ENCODE measurements at regions not wholly inside any gene's neighbourhood (a gene's known extent, or its start where the extent isn't known, plus 50 kb on each side); places are given as distances from the start of the nearest gene placed in this dataset.

DNA sequence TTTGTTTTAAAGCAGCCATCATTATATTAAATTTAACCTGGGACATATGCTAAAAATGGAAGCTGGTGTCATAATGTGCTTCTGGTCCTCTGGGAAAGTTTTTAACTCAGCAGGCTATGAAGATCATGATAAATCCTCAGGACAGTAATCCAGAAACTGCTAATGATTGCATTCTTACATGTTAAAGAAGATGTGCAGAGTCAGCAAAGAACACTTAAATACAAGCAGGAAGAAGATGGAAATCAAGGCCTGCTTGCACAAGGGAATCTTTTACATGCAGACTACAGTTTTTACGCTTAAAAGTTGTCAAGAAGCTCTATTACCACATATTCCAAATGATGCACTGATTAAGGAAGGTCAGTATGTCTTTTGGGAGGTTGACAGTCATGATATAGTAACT is 246.0 kb upstream of the PTPRD start:
- no peaks in the 10 kb centered on the region for H3K9me3 ChIP-seq (replicated peaks in 1 of 3)
- WGBS, 4 donors, result 64 to 77% (median 71%) methylated on average over 1 of the region's 1 CpG
- intact Hi-C loops (cut with DNase I), result no loop called here
- no peak for DNase-seq
- no peaks in the 10 kb centered on the region for H3K27me3 ChIP-seq
- no peaks in the 10 kb centered on the region for H3K36me3 ChIP-seq (replicated peaks in 1 of 2)
- TF ChIP-seq, protein P1, sequence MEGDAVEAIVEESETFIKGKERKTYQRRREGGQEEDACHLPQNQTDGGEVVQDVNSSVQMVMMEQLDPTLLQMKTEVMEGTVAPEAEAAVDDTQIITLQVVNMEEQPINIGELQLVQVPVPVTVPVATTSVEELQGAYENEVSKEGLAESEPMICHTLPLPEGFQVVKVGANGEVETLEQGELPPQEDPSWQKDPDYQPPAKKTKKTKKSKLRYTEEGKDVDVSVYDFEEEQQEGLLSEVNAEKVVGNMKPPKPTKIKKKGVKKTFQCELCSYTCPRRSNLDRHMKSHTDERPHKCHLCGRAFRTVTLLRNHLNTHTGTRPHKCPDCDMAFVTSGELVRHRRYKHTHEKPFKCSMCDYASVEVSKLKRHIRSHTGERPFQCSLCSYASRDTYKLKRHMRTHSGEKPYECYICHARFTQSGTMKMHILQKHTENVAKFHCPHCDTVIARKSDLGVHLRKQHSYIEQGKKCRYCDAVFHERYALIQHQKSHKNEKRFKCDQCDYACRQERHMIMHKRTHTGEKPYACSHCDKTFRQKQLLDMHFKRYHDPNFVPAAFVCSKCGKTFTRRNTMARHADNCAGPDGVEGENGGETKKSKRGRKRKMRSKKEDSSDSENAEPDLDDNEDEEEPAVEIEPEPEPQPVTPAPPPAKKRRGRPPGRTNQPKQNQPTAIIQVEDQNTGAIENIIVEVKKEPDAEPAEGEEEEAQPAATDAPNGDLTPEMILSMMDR (IDR thresholded peaks at IDR 0.05), result no peak
- no peak for TF ChIP-seq POLR2A (IDR thresholded peaks at IDR 0.05)
- no peak overlapping the region for H3K27ac ChIP-seq
- H3K4me3 ChIP-seq, result no peak overlapping the region
- no peaks in the 10 kb centered on the region for H3K4me1 ChIP-seq (replicated peaks in 1 of 2)

DNA sequence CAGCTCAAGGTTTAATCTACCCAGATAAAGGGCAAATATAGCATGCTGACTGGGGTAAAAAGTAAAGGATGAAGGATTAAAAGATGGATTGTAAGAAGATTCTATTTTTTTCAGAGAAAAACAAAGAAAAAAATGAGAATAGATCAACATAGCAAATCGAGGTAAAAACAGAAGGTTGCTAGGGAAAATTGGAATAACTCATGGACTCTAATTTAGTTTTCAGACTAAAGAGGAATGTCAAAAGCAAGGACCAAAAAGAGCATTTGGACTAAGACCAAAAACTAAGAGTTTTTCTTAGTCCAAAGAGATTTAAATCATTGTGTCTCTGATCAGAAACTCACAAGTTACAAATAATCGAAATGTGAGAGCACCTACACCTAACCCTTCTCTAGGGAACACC is 250.7 kb upstream of the PTPRD start:
- Histone ChIP-seq H3K4me3 (no peak overlapping the region), H3K27me3 (no peaks in the 10 kb centered on the region), H3K27ac (no peak overlapping the region), H3K9me3 (replicated peaks in 1 of 3) (no peaks in the 10 kb centered on the region), H3K36me3 (replicated peaks in 1 of 2) (no peaks in the 10 kb centered on the region), H3K4me1 (replicated peaks in 1 of 2) (no peaks in the 10 kb centered on the region)
- WGBS, 4 donors, result 58 to 70% (median 60%) methylated on average over 2 of the region's 2 CpGs
- TF ChIP-seq, protein P1 (IDR thresholded peaks at IDR 0.05), result no peak
- intact Hi-C loops (cut with DNase I), result no loop called here
- DNase-seq, result no peak

DNA sequence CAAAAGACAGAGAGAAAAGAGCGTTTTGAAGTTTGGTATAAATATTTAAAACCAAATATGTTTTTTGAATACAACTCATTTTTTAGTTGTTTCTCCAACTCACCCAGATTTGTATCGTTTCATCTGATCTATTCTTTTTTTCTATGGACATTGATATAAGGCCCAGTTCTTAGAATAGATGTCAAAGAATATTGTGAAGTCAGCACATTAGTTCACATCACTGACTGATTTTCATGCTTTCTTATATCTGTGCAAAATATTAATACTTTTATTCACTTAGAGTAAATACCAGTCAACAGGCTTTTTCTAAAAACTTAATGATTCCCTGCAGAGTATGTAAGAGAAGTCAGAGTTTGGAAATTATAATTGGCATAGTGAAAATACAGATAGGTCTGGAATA is 254.4 kb upstream of the PTPRD start:
- H3K4me3 ChIP-seq, result no peak overlapping the region
- no peaks in the 10 kb centered on the region for H3K9me3 ChIP-seq (replicated peaks in 1 of 3)
- no peak overlapping the region for H3K27ac ChIP-seq
- no peaks in the 10 kb centered on the region for H3K27me3 ChIP-seq
- intact Hi-C loops (cut with DNase I), result no loop called here
- H3K4me1 ChIP-seq (replicated peaks in 1 of 2), result no peaks in the 10 kb centered on the region
- TF ChIP-seq POLR2A (IDR thresholded peaks at IDR 0.05), result no peak
- TF ChIP-seq, protein P1 (IDR thresholded peaks at IDR 0.05), result no peak
- WGBS, 4 donors, result 70 to 76% (median 76%) methylated on average over 2 of the region's 2 CpGs
- DNase-seq, result no peak
- no peaks in the 10 kb centered on the region for H3K36me3 ChIP-seq (replicated peaks in 1 of 2)

DNA sequence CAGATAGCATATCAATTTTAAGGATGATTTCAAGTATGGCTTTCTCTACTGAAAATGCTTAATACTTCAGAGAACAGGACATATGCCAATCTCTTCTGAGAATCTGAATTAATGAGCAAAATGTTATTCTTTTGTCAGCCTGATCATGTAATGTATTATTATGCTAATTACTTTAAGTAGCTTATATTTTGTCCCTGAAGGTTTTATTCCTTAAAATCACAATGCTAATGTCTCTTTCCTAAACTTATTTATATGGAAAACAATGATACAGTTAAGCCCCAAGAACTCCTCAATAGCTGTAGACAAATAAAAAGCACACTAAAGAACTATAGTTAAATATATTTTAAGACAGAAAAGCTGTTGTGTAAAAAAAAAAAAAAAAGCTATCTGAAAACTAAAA is 256.9 kb upstream of the PTPRD start:
- no peaks in the 10 kb centered on the region for H3K27me3 ChIP-seq
- intact Hi-C loops (cut with DNase I), result no loop called here
- H3K27ac ChIP-seq, result no peak overlapping the region
- no peak overlapping the region for H3K4me3 ChIP-seq
- no peaks in the 10 kb centered on the region for H3K36me3 ChIP-seq (replicated peaks in 1 of 2)
- H3K4me1 ChIP-seq (replicated peaks in 1 of 2), result no peaks in the 10 kb centered on the region
- no peak for DNase-seq
- no peaks in the 10 kb centered on the region for H3K9me3 ChIP-seq (replicated peaks in 1 of 3)
- TF ChIP-seq POLR2A (IDR thresholded peaks at IDR 0.05), result no peak
- TF ChIP-seq, protein P1 (IDR thresholded peaks at IDR 0.05), result no peak
